GM18511 (cell line): ENCODE measurements at regions not wholly inside any gene's neighbourhood (a gene's known extent, or its start where the extent isn't known, plus 50 kb on each side); places are given as distances from the start of the nearest gene placed in this dataset.

Experiments
- ATAC-seq: cut with Tn5 transposase; IDR thresholded peaks from one replicate; pipeline ENCODE4 v1.9.1; 2021; ENCODE audit warnings: mild to moderate bottlenecking, moderate library complexity; ENCODE audit not compliant: unreplicated experiment

- no peak for ATAC-seq
These were observed 254.4 kb downstream of the ETAA1 start for GRCh38 chr2:67651565-67651964.

GRCh38 chr2:67652679-67653078 lies 255.5 kb downstream of the ETAA1 start:
- ATAC-seq, result no peak

GRCh38 chr2:67656875-67657274 lies 259.7 kb downstream of the ETAA1 start:
- ATAC-seq, result no peak

GRCh38 chr2:67658820-67659219 lies 261.7 kb downstream of the ETAA1 start:
- no peak for ATAC-seq

GRCh38 chr2:67660015-67660602 lies 263.0 kb downstream of the ETAA1 start:
- ATAC-seq, result no peak

GRCh38 chr2:67660871-67661270 lies 263.7 kb downstream of the ETAA1 start:
- no peak for ATAC-seq

- no peak for ATAC-seq
These were observed 265.1 kb downstream of the ETAA1 start for GRCh38 chr2:67662222-67662621.

- ATAC-seq, result no peak
These were observed 266.6 kb downstream of the ETAA1 start for GRCh38 chr2:67663776-67664175.

- ATAC-seq, result no peak
These were observed 269.4 kb downstream of the ETAA1 start for GRCh38 chr2:67666386-67667053.

GRCh38 chr2:67667054-67667908 lies 270.1 kb downstream of the ETAA1 start:
- no peak for ATAC-seq

- no peak for ATAC-seq
These were observed 271.4 kb downstream of the ETAA1 start for GRCh38 chr2:67668538-67668937.

- ATAC-seq, result no peak
These were observed 272.0 kb downstream of the ETAA1 start for GRCh38 chr2:67669168-67669567.

GRCh38 chr2:67669766-67670165 lies 272.6 kb downstream of the ETAA1 start:
- ATAC-seq, result no peak

GRCh38 chr2:67670747-67671183 lies 273.6 kb downstream of the ETAA1 start:
- peak; percentile 18 for ATAC-seq

GRCh38 chr2:67671464-67672450 lies 274.6 kb downstream of the ETAA1 start:
- ATAC-seq, result peak; percentile 82

- ATAC-seq, result no peak
These were observed 277.5 kb downstream of the ETAA1 start for GRCh38 chr2:67674668-67675067.

GRCh38 chr2:67684991-67685390 lies 287.9 kb downstream of the ETAA1 start:
- no peak for ATAC-seq

- ATAC-seq, result no peak
These were observed 289.1 kb downstream of the ETAA1 start for GRCh38 chr2:67686254-67686653.

GRCh38 chr2:67689186-67689585 lies 292.1 kb downstream of the ETAA1 start:
- ATAC-seq, result no peak

- no peak for ATAC-seq
These were observed 292.5 kb downstream of the ETAA1 start for GRCh38 chr2:67689651-67690050.

- ATAC-seq, result no peak
These were observed 297.3 kb downstream of the ETAA1 start for GRCh38 chr2:67694445-67694844.
